Fibroblast of skin of left quadriceps (primary cell): ENCODE measurements at regions not wholly inside any gene's neighbourhood (a gene's known extent, or its start where the extent isn't known, plus 50 kb on each side); places are given as distances from the start of the nearest gene placed in this dataset.

ENCODE experiments used
- DNase-seq, 2 experiments: peaks; one replicate each; pipeline ENCODE4 v3.0.0-alpha.2; 2013; ENCODE audit warnings: low read depth in 2 of 2

GRCh38 chr6:16976385-16977183, 125.3 kb upstream of the STMND1 start:
- DNase-seq, result no peak

- DNase-seq, result no peak
Observed at GRCh38 chr6:16974704-16975359, 127.0 kb upstream of the STMND1 start.

- no peak for DNase-seq
Observed at GRCh38 chr6:16974387-16974673, 127.5 kb upstream of the STMND1 start.

GRCh38 chr6:16973545-16974386, 128.1 kb upstream of the STMND1 start:
- DNase-seq, result no peak

- no peak for DNase-seq
Observed at GRCh38 chr6:16973051-16973450, 128.8 kb upstream of the STMND1 start.

GRCh38 chr6:16972535-16972934, 129.3 kb upstream of the STMND1 start:
- DNase-seq, result no peak

- no peak for DNase-seq
Observed at GRCh38 chr6:16969699-16970655, 131.9 kb upstream of the STMND1 start.

- no peak for DNase-seq
Observed at GRCh38 chr6:16968101-16968500, 133.7 kb upstream of the STMND1 start.

GRCh38 chr6:16967470-16967817, 134.4 kb upstream of the STMND1 start:
- no peak for DNase-seq

GRCh38 chr6:16966791-16967469, 134.9 kb upstream of the STMND1 start:
- no peak for DNase-seq

GRCh38 chr6:16965689-16966088, 136.2 kb upstream of the STMND1 start:
- DNase-seq, result no peak

GRCh38 chr6:16964553-16965499, 137.0 kb upstream of the STMND1 start:
- peak; percentile 47 to 48 for DNase-seq

GRCh38 chr6:16961577-16961976, 140.3 kb upstream of the STMND1 start:
- peak in 1 of 2 experiments; percentile 34 for DNase-seq

- DNase-seq, result no peak
Observed at GRCh38 chr6:16959789-16960188, 142.1 kb upstream of the STMND1 start.

GRCh38 chr6:16956361-16956760, 145.5 kb upstream of the STMND1 start:
- DNase-seq, result no peak

- no peak for DNase-seq
Observed at GRCh38 chr6:16955899-16956298, 146.0 kb upstream of the STMND1 start.

GRCh38 chr6:16953905-16954304, 147.9 kb upstream of the STMND1 start:
- DNase-seq, result no peak

GRCh38 chr6:16953446-16953845, 148.4 kb upstream of the STMND1 start:
- no peak for DNase-seq

- DNase-seq, result no peak
Observed at GRCh38 chr6:16950825-16951495, 150.9 kb upstream of the STMND1 start.
